ENCODE measurements at regions not wholly inside any gene's neighbourhood (a gene's known extent, or its start where the extent isn't known, plus 50 kb on each side); places are given as distances from the start of the nearest gene placed in this dataset.

DNA sequence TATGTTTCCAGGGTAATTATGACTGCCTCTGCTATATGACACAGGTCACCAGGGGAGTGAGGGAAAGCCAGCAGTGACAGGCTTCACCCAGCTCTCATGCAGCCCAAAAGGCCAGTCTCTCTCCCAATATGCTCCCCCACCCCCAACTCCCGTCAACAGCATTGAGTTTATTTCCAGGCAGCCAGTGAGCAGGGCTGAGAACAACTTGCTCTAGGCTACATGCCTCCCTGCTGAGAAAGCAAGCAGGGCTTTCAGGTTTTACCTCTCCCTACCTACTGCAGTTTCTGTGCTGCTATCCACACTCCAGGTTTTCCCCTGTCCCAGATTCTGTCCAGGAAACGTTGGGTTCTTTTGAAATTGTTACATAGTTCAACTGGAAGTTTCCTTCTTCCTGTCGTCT lies 291.4 kb downstream of the PABPC4L start:
- TF ChIP-seq CTCF (conservative IDR thresholded peaks at IDR 0.05; ENCODE audit: low read depth, low read length), result no peak
- no peak overlapping the region for H3K4me3 ChIP-seq (ENCODE audit: low read depth, low read length)
- DNase-seq (ENCODE audit: low read depth), result no peak

- no peak overlapping the region for H3K4me3 ChIP-seq (ENCODE audit: low read depth, low read length)
- no peak for DNase-seq (ENCODE audit: low read depth)
- TF ChIP-seq CTCF (conservative IDR thresholded peaks at IDR 0.05; ENCODE audit: low read depth, low read length), result no peak
Measured at GRCh38 chr4:133903029-133903428, 298.6 kb downstream of the PABPC4L start.

- TF ChIP-seq CTCF (conservative IDR thresholded peaks at IDR 0.05; ENCODE audit: low read depth, low read length), result no peak
- H3K4me3 ChIP-seq (ENCODE audit: low read depth, low read length), result no peak overlapping the region
- no peak for DNase-seq (ENCODE audit: low read depth)
Measured at GRCh38 chr4:133891011-133891410, 310.6 kb downstream of the PABPC4L start.

DNA sequence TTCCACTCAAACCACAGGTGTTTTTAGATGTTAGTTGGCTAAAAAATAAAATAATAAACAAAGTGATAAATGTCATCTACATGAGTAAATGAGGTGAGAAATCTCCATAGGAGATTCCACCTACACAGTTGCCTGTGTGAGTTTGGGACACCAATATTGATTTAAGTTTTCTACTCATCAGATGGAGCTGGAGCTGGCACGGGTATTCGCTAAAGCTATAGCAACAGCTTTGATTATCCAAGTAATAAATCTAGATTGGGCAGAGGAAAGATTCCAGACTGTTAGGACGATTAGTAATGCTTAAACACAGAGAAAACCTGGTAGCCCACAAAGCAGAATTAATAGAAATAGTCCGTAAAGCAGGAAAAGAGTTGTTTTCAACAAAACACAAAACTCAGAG lies 313.9 kb downstream of the PABPC4L start:
- no peak for DNase-seq (ENCODE audit: low read depth)
- TF ChIP-seq CTCF (conservative IDR thresholded peaks at IDR 0.05; ENCODE audit: low read depth, low read length), result no peak
- no peak overlapping the region for H3K4me3 ChIP-seq (ENCODE audit: low read depth, low read length)

DNA sequence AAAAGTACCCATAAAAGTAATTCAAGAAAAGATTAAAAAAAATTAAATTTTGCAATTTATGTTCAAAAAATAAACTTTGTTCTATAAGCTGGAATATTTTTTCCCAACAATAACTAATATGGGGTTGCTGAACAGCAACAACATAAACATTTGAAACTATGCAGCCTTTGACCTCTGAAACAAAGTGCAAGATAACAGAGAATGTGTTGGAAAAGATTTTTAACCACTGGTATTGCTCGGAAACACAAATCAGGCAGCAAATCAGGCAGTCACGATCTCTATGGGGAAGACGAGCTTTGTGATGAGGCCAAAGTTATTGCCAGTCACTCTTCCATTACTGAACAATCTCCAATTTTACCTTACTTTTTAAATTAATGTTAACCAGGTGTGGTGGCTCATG lies 332.1 kb downstream of the PABPC4L start:
- no peak overlapping the region for H3K4me3 ChIP-seq (ENCODE audit: low read depth, low read length)
- TF ChIP-seq CTCF (conservative IDR thresholded peaks at IDR 0.05; ENCODE audit: low read depth, low read length), result no peak
- DNase-seq (ENCODE audit: low read depth), result peak; percentile 80

GRCh38 chr4:133868856-133869255 lies 332.7 kb downstream of the PABPC4L start:
- TF ChIP-seq CTCF (conservative IDR thresholded peaks at IDR 0.05; ENCODE audit: low read depth, low read length), result no peak

DNA sequence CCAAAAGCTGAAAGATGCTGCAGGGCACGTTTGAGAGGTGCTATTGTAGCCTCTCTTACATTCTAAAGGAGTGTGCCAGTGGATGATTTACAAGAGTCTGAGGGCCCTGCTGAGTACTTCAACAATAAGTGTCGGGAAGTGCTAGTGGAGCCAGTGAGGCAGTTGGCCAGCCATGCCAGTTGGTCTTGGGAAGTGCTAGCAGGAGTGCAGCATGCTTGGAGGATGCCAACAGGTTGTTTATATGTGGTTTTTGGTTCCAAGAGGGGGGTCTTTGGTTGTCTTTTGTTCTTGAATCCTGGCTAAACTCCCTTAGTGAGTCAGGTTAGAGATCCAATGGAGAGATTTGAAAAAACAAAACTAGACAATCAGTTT lies 335.3 kb downstream of the PABPC4L start:
- peak; percentile 43 for DNase-seq (ENCODE audit: low read depth)
- no peak for TF ChIP-seq CTCF (conservative IDR thresholded peaks at IDR 0.05; ENCODE audit: low read depth, low read length)
- H3K4me3 ChIP-seq (ENCODE audit: low read depth, low read length), result no peak overlapping the region

More at GRCh38 chr4:133868856-133869255, 332.7 kb downstream of the PABPC4L start:
- no peak for DNase-seq (ENCODE audit: low read depth)
- no peak overlapping the region for H3K4me3 ChIP-seq (ENCODE audit: low read depth, low read length)

Data from choroid plexus epithelial cell (primary cell).